ENCODE measurements at regions not wholly inside any gene's neighbourhood (a gene's known extent, or its start where the extent isn't known, plus 50 kb on each side); places are given as distances from the start of the nearest gene placed in this dataset.
"Not testable (repeated sequence)": the region's sequence is repeated elsewhere in the genome, so short reads cannot be mapped to it uniquely, and the experiment has no call there.

GRCh38 chr13:44803390-44803789 is 185.9 kb downstream of the NUFIP1 start:
- no peaks in the 10 kb centered on the region for H3K36me3 Mint-ChIP-seq (ENCODE audit: low read depth)
- no peak for DNase-seq (ENCODE audit: low spot score)
- peaks cover 5% of the 10 kb centered on the region for H3K27me3 Mint-ChIP-seq (ENCODE audit: low read depth)
- H3K27ac Mint-ChIP-seq = no peak overlapping the region
- H3K9me3 Mint-ChIP-seq = no peaks in the 10 kb centered on the region
- H3K4me1 Mint-ChIP-seq (ENCODE audit: low read depth) = no peaks in the 10 kb centered on the region
- H3K4me3 Mint-ChIP-seq (ENCODE audit: low read depth) = no peak overlapping the region
- intact Hi-C loops (cut with micrococcal nuclease) = no loop called here

DNA sequence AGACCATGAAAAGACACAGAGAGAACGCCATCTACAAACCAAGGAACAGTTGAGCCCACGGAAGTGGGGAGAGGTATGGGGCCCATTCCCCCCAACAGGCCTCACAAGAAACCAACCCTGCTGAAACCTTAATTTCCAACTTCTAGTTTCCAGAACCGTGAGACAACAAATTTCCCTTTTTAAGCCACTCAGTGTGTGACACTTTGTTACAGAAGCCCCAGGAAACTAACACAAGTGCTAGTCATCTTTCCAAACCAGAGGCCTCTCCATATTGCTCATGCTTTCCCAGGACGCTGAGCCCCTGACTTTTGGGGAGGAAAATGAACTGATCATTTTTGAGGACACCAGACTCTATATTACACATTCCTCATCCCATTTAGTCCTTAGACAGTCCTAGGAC is 186.8 kb downstream of the NUFIP1 start:
- Mint-ChIP-seq H3K9me3 (no peaks in the 10 kb centered on the region), H3K27ac (no peak overlapping the region), H3K4me1 (ENCODE audit: low read depth) (no peaks in the 10 kb centered on the region), H3K27me3 (ENCODE audit: low read depth) (peaks cover 3% of the 10 kb centered on the region), H3K36me3 (ENCODE audit: low read depth) (no peaks in the 10 kb centered on the region), H3K4me3 (ENCODE audit: low read depth) (no peak overlapping the region)
- DNase-seq (ENCODE audit: low spot score) = no peak
- intact Hi-C loops (cut with micrococcal nuclease) = no loop called here

- no peak for DNase-seq (ENCODE audit: low spot score)
- H3K4me1 Mint-ChIP-seq (ENCODE audit: low read depth) = no peaks in the 10 kb centered on the region
- H3K27ac Mint-ChIP-seq = no peak overlapping the region
- H3K27me3 Mint-ChIP-seq (ENCODE audit: low read depth) = peaks cover 3% of the 10 kb centered on the region
- H3K4me3 Mint-ChIP-seq (ENCODE audit: low read depth) = no peak overlapping the region
- no peaks in the 10 kb centered on the region for H3K36me3 Mint-ChIP-seq (ENCODE audit: low read depth)
- no peaks in the 10 kb centered on the region for H3K9me3 Mint-ChIP-seq
- intact Hi-C loops (cut with micrococcal nuclease) = no loop called here
Measured at GRCh38 chr13:44801990-44802389, 187.3 kb downstream of the NUFIP1 start.

- Mint-ChIP-seq H3K36me3 (ENCODE audit: low read depth) (no peaks in the 10 kb centered on the region), H3K9me3 (no peaks in the 10 kb centered on the region), H3K27ac (no peak overlapping the region), H3K4me3 (ENCODE audit: low read depth) (no peak overlapping the region), H3K27me3 (ENCODE audit: low read depth) (peaks cover 3% of the 10 kb centered on the region), H3K4me1 (ENCODE audit: low read depth) (no peaks in the 10 kb centered on the region)
- intact Hi-C loops (cut with micrococcal nuclease) = no loop called here
- DNase-seq (ENCODE audit: low spot score) = no peak
Measured at GRCh38 chr13:44800626-44801025, 188.6 kb downstream of the NUFIP1 start.

DNA sequence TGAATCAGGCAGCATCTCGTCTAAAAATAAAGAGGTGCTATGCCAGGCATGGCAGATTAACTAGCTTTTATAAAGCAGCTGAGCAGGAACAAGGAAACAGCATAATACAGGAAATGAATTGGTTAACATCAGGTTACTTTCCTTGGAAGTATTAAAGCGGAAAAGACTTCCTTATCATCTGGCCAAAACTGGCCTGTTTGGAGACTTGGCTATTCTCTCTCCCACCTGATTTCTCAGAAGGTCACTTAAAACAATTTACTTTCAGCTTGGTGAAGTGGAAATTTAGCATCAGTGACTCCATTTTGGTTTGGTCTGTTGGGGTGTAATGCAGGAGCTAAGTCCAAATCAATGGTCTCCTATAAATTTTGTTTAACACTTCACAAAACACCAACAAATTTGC is 191.6 kb downstream of the NUFIP1 start:
- no peak overlapping the region for H3K27ac Mint-ChIP-seq
- no peaks in the 10 kb centered on the region for H3K9me3 Mint-ChIP-seq
- H3K36me3 Mint-ChIP-seq (ENCODE audit: low read depth) = no peaks in the 10 kb centered on the region
- no peak for DNase-seq (ENCODE audit: low spot score)
- intact Hi-C loops (cut with micrococcal nuclease) = no loop called here
- no peak overlapping the region for H3K4me3 Mint-ChIP-seq (ENCODE audit: low read depth)
- no peaks in the 10 kb centered on the region for H3K4me1 Mint-ChIP-seq (ENCODE audit: low read depth)
- no peaks in the 10 kb centered on the region for H3K27me3 Mint-ChIP-seq (ENCODE audit: low read depth)

- H3K36me3 Mint-ChIP-seq (ENCODE audit: low read depth) = no peaks in the 10 kb centered on the region
- no peaks in the 10 kb centered on the region for H3K9me3 Mint-ChIP-seq
- H3K27me3 Mint-ChIP-seq (ENCODE audit: low read depth) = no peaks in the 10 kb centered on the region
- no peak overlapping the region for H3K27ac Mint-ChIP-seq
- no peaks in the 10 kb centered on the region for H3K4me1 Mint-ChIP-seq (ENCODE audit: low read depth)
- no peak overlapping the region for H3K4me3 Mint-ChIP-seq (ENCODE audit: low read depth)
- DNase-seq (ENCODE audit: low spot score) = no peak
- intact Hi-C loops (cut with micrococcal nuclease) = no loop called here
Measured at GRCh38 chr13:44796597-44797490, 192.4 kb downstream of the NUFIP1 start.

DNA sequence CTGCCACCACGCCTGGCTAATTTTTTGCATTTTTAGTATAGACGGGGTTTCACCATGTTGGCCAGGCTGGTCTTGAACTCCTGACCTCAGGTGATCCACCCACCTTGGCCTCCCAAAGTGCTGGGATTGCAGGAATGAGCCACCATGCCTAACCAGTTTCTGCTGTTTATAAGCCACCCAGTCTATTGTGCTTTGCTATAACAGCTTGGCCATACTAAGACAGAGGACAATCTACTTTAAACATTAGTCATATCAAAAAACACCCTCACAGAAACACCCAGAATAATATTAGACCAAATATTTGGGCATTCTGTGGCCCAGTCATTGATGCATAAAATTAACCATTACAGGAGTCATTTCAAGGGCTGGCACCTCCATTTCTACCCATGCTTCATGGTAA is 193.2 kb downstream of the NUFIP1 start:
- H3K4me3 Mint-ChIP-seq (ENCODE audit: low read depth); intact Hi-C loops (cut with micrococcal nuclease); H3K9me3 Mint-ChIP-seq; H3K36me3 Mint-ChIP-seq (ENCODE audit: low read depth); H3K27me3 Mint-ChIP-seq (ENCODE audit: low read depth); H3K27ac Mint-ChIP-seq; H3K4me1 Mint-ChIP-seq (ENCODE audit: low read depth); DNase-seq (ENCODE audit: low spot score): not testable (repeated sequence)

DNA sequence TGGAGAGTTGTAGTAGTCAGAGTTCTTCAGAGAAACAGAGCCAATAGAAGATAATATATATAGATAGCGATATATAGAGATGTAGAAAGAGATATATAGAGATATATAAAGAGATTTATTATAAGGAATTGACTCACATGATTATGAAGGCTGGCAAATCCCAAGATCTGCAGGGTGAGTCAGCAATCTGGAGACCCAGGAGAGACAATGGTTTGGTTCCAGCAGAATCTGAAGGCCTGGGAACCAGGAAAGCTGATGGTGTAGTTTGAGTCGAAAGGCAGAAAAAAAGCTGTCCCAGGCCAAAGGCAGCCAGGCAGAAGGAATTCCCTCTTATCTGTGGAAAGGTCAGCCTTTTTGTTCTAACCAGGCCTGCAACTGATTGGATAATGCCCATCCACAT is 194.1 kb downstream of the NUFIP1 start:
- intact Hi-C loops (cut with micrococcal nuclease) = no loop called here
- no peak overlapping the region for H3K4me3 Mint-ChIP-seq (ENCODE audit: low read depth)
- no peaks in the 10 kb centered on the region for H3K9me3 Mint-ChIP-seq
- H3K4me1 Mint-ChIP-seq (ENCODE audit: low read depth) = no peaks in the 10 kb centered on the region
- H3K27ac Mint-ChIP-seq = no peak overlapping the region
- no peaks in the 10 kb centered on the region for H3K27me3 Mint-ChIP-seq (ENCODE audit: low read depth)
- no peaks in the 10 kb centered on the region for H3K36me3 Mint-ChIP-seq (ENCODE audit: low read depth)
- DNase-seq (ENCODE audit: low spot score) = no peak

- Mint-ChIP-seq H3K4me1 (ENCODE audit: low read depth) (no peaks in the 10 kb centered on the region), H3K27me3 (ENCODE audit: low read depth) (no peaks in the 10 kb centered on the region), H3K27ac (no peak overlapping the region), H3K4me3 (ENCODE audit: low read depth) (no peak overlapping the region), H3K36me3 (ENCODE audit: low read depth) (no peaks in the 10 kb centered on the region), H3K9me3 (no peaks in the 10 kb centered on the region)
- DNase-seq (ENCODE audit: low spot score) = no peak
- intact Hi-C loops (cut with micrococcal nuclease) = no loop called here
Measured at GRCh38 chr13:44792096-44792495, 197.2 kb downstream of the NUFIP1 start.

GRCh38 chr13:44790289-44790688 is 199.0 kb downstream of the NUFIP1 start:
- Mint-ChIP-seq H3K4me1 (ENCODE audit: low read depth) (no peaks in the 10 kb centered on the region), H3K9me3 (no peaks in the 10 kb centered on the region), H3K27me3 (ENCODE audit: low read depth) (no peaks in the 10 kb centered on the region), H3K27ac (no peak overlapping the region), H3K4me3 (ENCODE audit: low read depth) (no peak overlapping the region), H3K36me3 (ENCODE audit: low read depth) (no peaks in the 10 kb centered on the region)
- no peak for DNase-seq (ENCODE audit: low spot score)
- intact Hi-C loops (cut with micrococcal nuclease) = no loop called here

DNA sequence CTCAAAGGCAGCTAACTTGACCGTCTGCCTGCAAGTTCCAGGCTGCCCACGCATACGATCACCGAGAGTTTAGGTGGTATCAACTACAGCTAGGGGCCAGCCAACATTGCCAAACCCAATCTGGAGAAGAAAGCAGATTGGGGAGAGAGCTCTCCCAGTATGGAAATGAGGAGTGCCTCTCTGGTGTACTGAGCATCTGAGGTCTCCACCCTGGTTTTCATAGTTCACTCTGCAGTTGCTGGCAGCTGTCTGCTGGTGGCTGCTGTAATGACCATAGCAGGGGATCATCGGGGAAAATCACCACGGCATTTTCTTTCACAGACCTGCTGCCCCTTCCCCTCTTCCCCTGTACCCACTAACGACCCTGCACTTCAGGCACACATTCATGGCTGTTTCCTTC is 201.7 kb downstream of the NUFIP1 start:
- Mint-ChIP-seq H3K4me1 (ENCODE audit: low read depth) (no peaks in the 10 kb centered on the region), H3K27me3 (ENCODE audit: low read depth) (no peaks in the 10 kb centered on the region), H3K27ac (no peak overlapping the region), H3K36me3 (ENCODE audit: low read depth) (no peaks in the 10 kb centered on the region), H3K4me3 (ENCODE audit: low read depth) (no peak overlapping the region), H3K9me3 (no peaks in the 10 kb centered on the region)
- intact Hi-C loops (cut with micrococcal nuclease) = no loop called here
- no peak for DNase-seq (ENCODE audit: low spot score)

DNA sequence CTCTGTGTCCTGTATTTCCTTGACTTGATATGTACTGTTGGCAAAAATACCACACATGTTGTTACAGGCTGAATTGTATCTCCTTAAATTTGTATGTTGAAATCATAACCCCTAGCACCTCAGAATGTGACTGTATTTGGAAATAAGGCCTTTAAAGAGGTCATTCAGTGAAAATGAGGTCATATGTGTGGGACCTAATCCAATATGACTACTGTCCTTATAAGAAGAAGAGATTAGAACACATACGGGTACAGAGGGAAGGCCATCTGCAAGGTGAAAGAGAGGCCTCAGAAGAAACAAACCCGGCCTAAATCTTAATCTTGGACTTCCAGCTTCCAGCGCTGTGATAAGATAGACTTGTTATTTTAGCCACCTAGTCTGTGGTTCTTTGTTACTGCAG is 202.5 kb downstream of the NUFIP1 start:
- no peaks in the 10 kb centered on the region for H3K9me3 Mint-ChIP-seq
- no peak for DNase-seq (ENCODE audit: low spot score)
- H3K4me1 Mint-ChIP-seq (ENCODE audit: low read depth) = no peaks in the 10 kb centered on the region
- H3K36me3 Mint-ChIP-seq (ENCODE audit: low read depth) = no peaks in the 10 kb centered on the region
- intact Hi-C loops (cut with micrococcal nuclease) = no loop called here
- no peak overlapping the region for H3K4me3 Mint-ChIP-seq (ENCODE audit: low read depth)
- no peak overlapping the region for H3K27ac Mint-ChIP-seq
- H3K27me3 Mint-ChIP-seq (ENCODE audit: low read depth) = no peaks in the 10 kb centered on the region

DNA sequence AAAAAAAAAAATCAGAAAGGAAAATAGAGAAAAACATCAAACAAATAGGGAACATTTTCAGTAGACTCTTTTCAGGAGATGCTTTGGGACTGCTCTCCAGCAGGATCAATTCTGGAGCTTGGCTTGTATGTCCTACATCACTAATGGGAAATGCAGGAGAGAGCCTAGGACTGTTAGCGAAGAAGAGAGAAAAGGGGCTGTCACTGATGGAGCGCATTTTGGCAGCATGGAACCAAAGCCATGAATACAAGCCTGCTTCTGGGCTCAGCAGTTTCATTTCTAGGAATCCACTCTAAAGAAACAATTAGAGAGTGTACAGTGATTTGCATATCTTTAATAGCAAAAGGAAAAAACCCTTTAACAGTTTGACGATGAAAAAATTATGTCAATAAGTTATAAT is 203.9 kb downstream of the NUFIP1 start:
- no peaks in the 10 kb centered on the region for H3K4me1 Mint-ChIP-seq (ENCODE audit: low read depth)
- no peaks in the 10 kb centered on the region for H3K9me3 Mint-ChIP-seq
- no peaks in the 10 kb centered on the region for H3K36me3 Mint-ChIP-seq (ENCODE audit: low read depth)
- H3K27ac Mint-ChIP-seq = no peak overlapping the region
- no peak for DNase-seq (ENCODE audit: low spot score)
- intact Hi-C loops (cut with micrococcal nuclease) = no loop called here
- no peaks in the 10 kb centered on the region for H3K27me3 Mint-ChIP-seq (ENCODE audit: low read depth)
- no peak overlapping the region for H3K4me3 Mint-ChIP-seq (ENCODE audit: low read depth)

- DNase-seq (ENCODE audit: low spot score) = no peak
- Mint-ChIP-seq H3K27ac (no peak overlapping the region), H3K27me3 (ENCODE audit: low read depth) (no peaks in the 10 kb centered on the region), H3K4me1 (ENCODE audit: low read depth) (no peaks in the 10 kb centered on the region), H3K4me3 (ENCODE audit: low read depth) (no peak overlapping the region), H3K36me3 (ENCODE audit: low read depth) (no peaks in the 10 kb centered on the region), H3K9me3 (no peaks in the 10 kb centered on the region)
- intact Hi-C loops (cut with micrococcal nuclease) = no loop called here
Measured at GRCh38 chr13:44784708-44785080, 204.6 kb downstream of the NUFIP1 start.
